Ovary (tissue), 7 donors: ENCODE measurements at regions not wholly inside any gene's neighbourhood (a gene's known extent, or its start where the extent isn't known, plus 50 kb on each side); places are given as distances from the start of the nearest gene placed in this dataset.

Experiments used
- DNase-seq, 5 donors: peaks; one replicate each; pipeline ENCODE4 v3.0.0-alpha.2; 2019 to 2020
- H3K27ac ChIP-seq, 2 donors: fragments of 200-600 bp; one replicate each; pipeline versions ENCODE4 v1.5.1 to v1.8.0; 2019 to 2022
- H3K27me3 ChIP-seq: fragments of 200-600 bp; one replicate; pipeline ENCODE4 v1.8.0; 2022
- H3K36me3 ChIP-seq: fragments of 200-600 bp; sonication (generic); one replicate; pipeline ENCODE4 v1.5.1; 2019
- H3K4me1 ChIP-seq: one replicate; pipeline ENCODE4 v1.8.1; 2013; ENCODE audit warnings: mild to moderate bottlenecking, moderate library complexity; ENCODE audit not compliant: insufficient read depth
- H3K4me3 ChIP-seq: fragments of 200-600 bp; sonication (generic); one replicate; pipeline ENCODE4 v1.5.1; 2017
- H3K9me3 ChIP-seq, 2 donors: fragments of 200-600 bp in 1 of 2; sonication (generic) in 1 of 2; one replicate each; pipeline versions ENCODE4 v1.5.1 to v1.8.1; 2013 to 2019; ENCODE audit warnings: mild to moderate bottlenecking in 1 of 2, moderate library complexity in 1 of 2
- CTCF ChIP-seq, 3 donors: fragments of 450-650 bp in 2 of 3; fragments of 200-600 bp in 1 of 3; IDR thresholded peaks; one replicate each; pipeline versions ENCODE4 v1.5.1 to v1.8.0; 2016 to 2022; ENCODE audit warnings: antibody characterized with exemption in 3 of 3, mild to moderate bottlenecking in 1 of 3
- EP300 ChIP-seq: sonication (generic); formaldehyde crosslinking; IDR thresholded peaks from one replicate; pipeline ENCODE4 v1.6.1; 2017; ENCODE audit warnings: antibody characterized with exemption
- POLR2A ChIP-seq: fragments of 450-650 bp; IDR thresholded peaks from one replicate; pipeline ENCODE4 v1.6.1; 2017; ENCODE audit warnings: antibody characterized with exemption, mild to moderate bottlenecking, moderate library complexity
- whole genome bisulfite sequencing, 3 donors: extraction: QIAGEN DNeasy Blood & Tissue Kit in 1 of 3; methylation state at CpG; one replicate each; pipeline versions ENCODE4 v1.1.5 to v1.1.7; 2013 to 2017; 5-methylcytosine and 5-hydroxymethylcytosine counted together
- intact Hi-C, 4 donors: fragments of 100-400 bp; cut with DNase I; formaldehyde crosslinking; loops; one replicate each; pipeline versions ENCODE4 v1.11.0 to v1.15.1; 2022 to 2023
- donor health status: DM: no; HTN: no; CAD: no; lungs with moderate emphysema.
- donor health status: DM: no; HTN: no; CAD: no.
- donor health status: Bipolar disorder and iron deficiency.
- donor health status: DM: no; HTN: no; CAD: no.
- donor health status: DM: yes; HTN: yes; CAD: no.

- TF ChIP-seq POLR2A, result no peak
- peak in 2 of 3 donors; percentile 32 to 34 for TF ChIP-seq CTCF (IDR thresholded peaks at IDR 0.05)
- TF ChIP-seq EP300, result no peak
- H3K27me3 ChIP-seq, result no peaks in the 10 kb centered on the region
- H3K27ac ChIP-seq, result no peak overlapping the region
- H3K9me3 ChIP-seq, result no peaks in the 10 kb centered on the region
- no peak for DNase-seq
- H3K4me1 ChIP-seq, result no peaks in the 10 kb centered on the region
- 72 to 77% (median 74%) methylated on average over 4 of the region's 4 CpGs for WGBS, 3 donors
- H3K36me3 ChIP-seq, result no peaks in the 10 kb centered on the region
- no peak overlapping the region for H3K4me3 ChIP-seq
- intact Hi-C loops, result no loop called here
Observed at GRCh38 chr5:122704247-122705036, 70.4 kb upstream of the SNX2 start.

GRCh38 chr5:122705851-122706250, 69.0 kb upstream of the SNX2 start:
- intact Hi-C loops, result no loop called here
- no peak for DNase-seq
- Histone ChIP-seq H3K9me3 (no peaks in the 10 kb centered on the region), H3K4me3 (no peak overlapping the region), H3K4me1 (no peaks in the 10 kb centered on the region), H3K36me3 (no peaks in the 10 kb centered on the region), H3K27me3 (no peaks in the 10 kb centered on the region), H3K27ac (no peak overlapping the region)
- 96 to 97% (median 96%) methylated on average over 1 of the region's 1 CpG for WGBS, 3 donors
- TF ChIP-seq POLR2A (no peak), CTCF (IDR thresholded peaks at IDR 0.05) (no peak), EP300 (no peak)

GRCh38 chr5:122707796-122708195, 67.1 kb upstream of the SNX2 start:
- intact Hi-C loops, result no loop called here
- no peak overlapping the region for H3K27ac ChIP-seq

GRCh38 chr5:122713041-122713440, 61.8 kb upstream of the SNX2 start:
- no peaks in the 10 kb centered on the region for H3K9me3 ChIP-seq
- TF ChIP-seq CTCF (IDR thresholded peaks at IDR 0.05) (no peak), POLR2A (no peak), EP300 (no peak)
- no peaks in the 10 kb centered on the region for H3K4me1 ChIP-seq
- no peak overlapping the region for H3K4me3 ChIP-seq
- intact Hi-C loops, result no loop called here
- WGBS, 3 donors, result 38 to 57% (median 43%) methylated on average over 3 of the region's 3 CpGs
- H3K36me3 ChIP-seq, result no peaks in the 10 kb centered on the region
- H3K27ac ChIP-seq, result no peak overlapping the region
- no peaks in the 10 kb centered on the region for H3K27me3 ChIP-seq
- no peak for DNase-seq

More at GRCh38 chr5:122707796-122708195, 67.1 kb upstream of the SNX2 start:
- Histone ChIP-seq H3K4me1 (no peaks in the 10 kb centered on the region), H3K36me3 (no peaks in the 10 kb centered on the region), H3K27me3 (no peaks in the 10 kb centered on the region), H3K4me3 (no peak overlapping the region), H3K9me3 (no peaks in the 10 kb centered on the region)
- no peak for TF ChIP-seq CTCF (IDR thresholded peaks at IDR 0.05)
- no peak for TF ChIP-seq POLR2A
- TF ChIP-seq EP300, result no peak
- DNase-seq, result no peak
